Transverse colon (tissue), 4 donors: ENCODE measurements at regions not wholly inside any gene's neighbourhood (a gene's known extent, or its start where the extent isn't known, plus 50 kb on each side); places are given as distances from the start of the nearest gene placed in this dataset.

Experiments
- DNase-seq: peaks from one replicate; pipeline ENCODE4 v3.0.0-alpha.2; 2019
- H3K27ac ChIP-seq, 4 donors: fragments of 200-600 bp; sonication (generic); 2 replicates each; pipeline ENCODE4 v1.5.1; 2016 to 2018; ENCODE audit warnings: inconsistent platforms in 4 of 4
- H3K27me3 ChIP-seq: fragments of 200-600 bp; sonication (generic); 2 replicates; pipeline ENCODE4 v1.5.1; 2017; ENCODE audit warnings: inconsistent platforms
- H3K36me3 ChIP-seq, 4 donors: fragments of 200-600 bp; sonication (generic); 2 replicates each; pipeline ENCODE4 v1.5.1; 2017 to 2019; ENCODE audit warnings: inconsistent platforms in 4 of 4
- H3K4me1 ChIP-seq, 4 donors: fragments of 200-600 bp; sonication (generic); 2 replicates each; pipeline ENCODE4 v1.5.1; 2017 to 2020; ENCODE audit warnings: inconsistent platforms in 4 of 4
- H3K4me3 ChIP-seq, 4 donors: fragments of 200-600 bp; sonication (generic); 1 replicate in 1 of 4; 2 replicates in 3 of 4; pipeline versions ENCODE4 v1.5.1 to v1.6.1; 2017 to 2019; ENCODE audit warnings: inconsistent platforms in 4 of 4
- H3K9me3 ChIP-seq, 2 donors: fragments of 200-600 bp; sonication (generic); 2 replicates each; pipeline ENCODE4 v1.5.1; 2017 to 2019; ENCODE audit warnings: inconsistent platforms in 2 of 2
- EP300 ChIP-seq: sonication (generic); formaldehyde crosslinking; IDR thresholded peaks from one replicate; pipeline ENCODE4 v1.6.1; 2017; ENCODE audit warnings: antibody characterized with exemption, low read depth
- POLR2A ChIP-seq: fragments of 450-650 bp; IDR thresholded peaks from one replicate; pipeline ENCODE4 v1.6.1; 2016; ENCODE audit warnings: antibody characterized with exemption, mild to moderate bottlenecking, moderate library complexity
- POLR2AphosphoS5 ChIP-seq, 3 donors: sonication (generic); formaldehyde crosslinking; IDR thresholded peaks; one replicate each; pipeline ENCODE4 v1.6.1; 2016; ENCODE audit warnings: antibody characterized with exemption in 3 of 3
- WGBS, 2 donors: methylation state at CpG; one replicate each; pipeline ENCODE4 v1.1.5; 2018; ENCODE audit warnings: low coverage in 1 of 2; 5-methylcytosine and 5-hydroxymethylcytosine counted together
- in situ Hi-C, 4 donors: fragments of 200-750 bp; cut with MboI; loops; one replicate each; pipeline versions ENCODE4 v1.15.0 to v1.15.1; 2017; ENCODE audit warnings: low sequenced_read_pairs in 3 of 4, low pct_ligation_motif_present in 1 of 4, low pct_unique_long_range_greater_than_20kb in 1 of 4
- intact Hi-C: fragments of 100-400 bp; cut with DNase I; formaldehyde crosslinking; loops from one replicate; pipeline ENCODE4 v1.15.1; 2023; ENCODE audit warnings: low total_unique reads
- TF ChIP-seq, protein P1 (sequence below), 5 experiments: fragments of 200-600 bp in 3 of 5; fragments of 450-650 bp in 2 of 5; sonication (generic) in 3 of 5; IDR thresholded peaks; 1 replicate in 2 of 5; 2 replicates in 3 of 5; pipeline ENCODE4 v1.5.1; 2016 to 2017; ENCODE audit warnings: antibody characterized with exemption in 5 of 5, inconsistent platforms in 3 of 5, mild to moderate bottlenecking in 2 of 5, moderate library complexity in 1 of 5

- TF ChIP-seq EP300 (no peak), POLR2AphosphoS5 (IDR thresholded peaks at IDR 0.05) (peak in 1 of 3 donors; percentile 10)
- 51 to 59% methylated on average over 7 to 8 of the region's 8 CpGs for WGBS, 2 donors
- peak overlapping the region in 3 of 4 donors; percentile 39 to 64 (median 40) for H3K27ac ChIP-seq
- H3K27me3 ChIP-seq: no peaks in the 10 kb centered on the region
- intact Hi-C loops (no loop called here), in situ Hi-C loops (no loop called here)
- peak; percentile 24 for DNase-seq
- H3K4me1 ChIP-seq: peaks cover 0 to 5% (median 0%) of the 10 kb centered on the region in 4 donors
- no peaks in the 10 kb centered on the region for H3K9me3 ChIP-seq
- H3K36me3 ChIP-seq: no peaks in the 10 kb centered on the region
- H3K4me3 ChIP-seq: no peak overlapping the region
Measured at GRCh38 chr7:131219312-131220041, 108.2 kb upstream of the MKLN1 start.

GRCh38 chr7:131221061-131221460, 106.6 kb upstream of the MKLN1 start:
- H3K27ac ChIP-seq: no peak overlapping the region
- in situ Hi-C loops: no loop called here
- WGBS, 2 donors: 88 to 100% methylated on average over 1 to 3 of the region's 3 CpGs

DNA sequence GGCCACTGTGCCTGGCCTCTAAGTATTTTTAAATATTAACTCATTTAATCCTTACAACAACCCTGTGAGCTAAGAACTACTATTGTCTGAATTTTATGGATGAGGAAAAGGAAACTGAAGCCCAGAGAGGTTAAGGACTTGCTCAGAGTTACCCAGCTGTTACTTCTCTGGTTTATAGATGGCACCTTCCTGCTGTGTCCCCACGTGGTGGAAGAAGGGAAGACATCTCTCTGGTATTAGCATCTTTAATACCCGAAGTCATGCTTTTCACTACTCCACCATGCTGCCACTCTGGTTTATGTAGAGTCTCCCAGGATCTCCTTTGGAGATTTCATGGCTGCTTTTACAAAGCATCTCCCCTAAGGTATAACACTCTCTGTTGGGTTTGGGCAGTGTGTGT, 105.5 kb upstream of the MKLN1 start:
- no peak overlapping the region for H3K4me3 ChIP-seq
- in situ Hi-C loops: no loop called here
- H3K27me3 ChIP-seq: no peaks in the 10 kb centered on the region
- H3K4me1 ChIP-seq: peaks cover 16 to 23% (median 20%) of the 10 kb centered on the region in 4 donors
- TF ChIP-seq POLR2A (no peak), EP300 (no peak), POLR2AphosphoS5 (IDR thresholded peaks at IDR 0.05) (no peak)
- TF ChIP-seq, protein P1, sequence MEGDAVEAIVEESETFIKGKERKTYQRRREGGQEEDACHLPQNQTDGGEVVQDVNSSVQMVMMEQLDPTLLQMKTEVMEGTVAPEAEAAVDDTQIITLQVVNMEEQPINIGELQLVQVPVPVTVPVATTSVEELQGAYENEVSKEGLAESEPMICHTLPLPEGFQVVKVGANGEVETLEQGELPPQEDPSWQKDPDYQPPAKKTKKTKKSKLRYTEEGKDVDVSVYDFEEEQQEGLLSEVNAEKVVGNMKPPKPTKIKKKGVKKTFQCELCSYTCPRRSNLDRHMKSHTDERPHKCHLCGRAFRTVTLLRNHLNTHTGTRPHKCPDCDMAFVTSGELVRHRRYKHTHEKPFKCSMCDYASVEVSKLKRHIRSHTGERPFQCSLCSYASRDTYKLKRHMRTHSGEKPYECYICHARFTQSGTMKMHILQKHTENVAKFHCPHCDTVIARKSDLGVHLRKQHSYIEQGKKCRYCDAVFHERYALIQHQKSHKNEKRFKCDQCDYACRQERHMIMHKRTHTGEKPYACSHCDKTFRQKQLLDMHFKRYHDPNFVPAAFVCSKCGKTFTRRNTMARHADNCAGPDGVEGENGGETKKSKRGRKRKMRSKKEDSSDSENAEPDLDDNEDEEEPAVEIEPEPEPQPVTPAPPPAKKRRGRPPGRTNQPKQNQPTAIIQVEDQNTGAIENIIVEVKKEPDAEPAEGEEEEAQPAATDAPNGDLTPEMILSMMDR (IDR thresholded peaks at IDR 0.05): no peak
- intact Hi-C loops: no loop called here
- DNase-seq: no peak
- H3K27ac ChIP-seq: no peak overlapping the region
- H3K9me3 ChIP-seq: no peaks in the 10 kb centered on the region
- no peaks in the 10 kb centered on the region for H3K36me3 ChIP-seq
- WGBS, 2 donors: 63 to 64% methylated on average over 2 of the region's 2 CpGs

More at GRCh38 chr7:131221061-131221460, 106.6 kb upstream of the MKLN1 start:
- TF ChIP-seq POLR2AphosphoS5 (IDR thresholded peaks at IDR 0.05): no peak
- TF ChIP-seq, protein P1 (IDR thresholded peaks at IDR 0.05): no peak
- no peak for TF ChIP-seq POLR2A
- no peak for TF ChIP-seq EP300
- H3K27me3 ChIP-seq: no peaks in the 10 kb centered on the region
- peaks cover 7 to 13% (median 11%) of the 10 kb centered on the region in 4 donors for H3K4me1 ChIP-seq
- intact Hi-C loops: no loop called here
- no peaks in the 10 kb centered on the region for H3K9me3 ChIP-seq
- DNase-seq: no peak
- no peak overlapping the region for H3K4me3 ChIP-seq
- H3K36me3 ChIP-seq: no peaks in the 10 kb centered on the region

DNA sequence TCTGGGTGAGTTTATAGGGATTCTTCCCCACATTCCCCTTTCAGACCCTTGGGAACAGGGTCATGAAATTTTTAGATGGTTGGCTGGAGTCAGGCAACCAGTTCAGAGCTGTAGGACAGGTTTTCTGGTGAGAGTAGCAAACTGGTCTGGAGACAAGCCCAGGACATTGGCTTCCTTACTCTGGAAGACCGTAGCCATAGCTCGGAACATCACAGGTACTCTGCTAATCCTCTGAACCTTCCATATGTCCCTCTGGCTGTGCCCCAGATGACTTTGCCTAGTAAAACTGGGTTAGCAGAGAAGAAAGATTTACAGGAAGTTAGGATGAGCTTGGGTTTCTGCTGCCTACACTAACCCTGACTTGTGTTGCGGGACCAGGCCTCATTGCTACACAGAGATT, 104.5 kb upstream of the MKLN1 start:
- Histone ChIP-seq H3K27me3 (no peaks in the 10 kb centered on the region), H3K9me3 (no peaks in the 10 kb centered on the region), H3K4me1 (peaks cover 16 to 23% (median 20%) of the 10 kb centered on the region in 4 donors), H3K4me3 (no peak overlapping the region), H3K36me3 (no peaks in the 10 kb centered on the region), H3K27ac (no peak overlapping the region)
- intact Hi-C loops: no loop called here
- DNase-seq: no peak
- 97% methylated on average over 3 of the region's 3 CpGs; no CpG with 5 or more reads in 1 of the 2 donors for WGBS, 2 donors
- no peak for TF ChIP-seq EP300
- TF ChIP-seq, protein P1 (IDR thresholded peaks at IDR 0.05): no peak
- in situ Hi-C loops: no loop called here

DNA sequence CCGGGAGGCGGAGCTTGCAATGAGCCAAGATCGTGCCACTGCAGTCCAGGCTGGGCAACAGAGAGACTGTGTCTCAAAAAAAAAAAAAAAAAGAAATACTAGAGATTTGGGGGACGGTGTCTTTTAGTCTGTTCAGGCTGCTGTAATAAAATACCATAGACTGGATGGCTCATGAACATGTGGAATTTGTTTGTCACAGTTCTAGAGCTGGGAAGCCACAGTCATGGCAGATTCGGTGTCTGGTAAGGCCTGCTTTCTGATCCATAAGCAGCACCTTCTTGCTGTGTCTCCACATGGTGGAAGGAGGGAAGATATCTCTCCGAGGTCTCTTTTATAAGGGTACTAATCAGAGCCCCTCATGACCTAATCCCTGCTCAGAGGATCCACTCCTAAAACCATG, 102.7 kb upstream of the MKLN1 start:
- H3K4me1 ChIP-seq: peaks cover 14 to 23% (median 19%) of the 10 kb centered on the region in 4 donors
- no peak overlapping the region for H3K4me3 ChIP-seq
- no peak for TF ChIP-seq POLR2AphosphoS5 (IDR thresholded peaks at IDR 0.05)
- TF ChIP-seq, protein P1 (IDR thresholded peaks at IDR 0.05): no peak
- no peak for TF ChIP-seq EP300
- TF ChIP-seq POLR2A: no peak
- intact Hi-C loops: no loop called here
- no peaks in the 10 kb centered on the region for H3K27me3 ChIP-seq
- 82 to 92% methylated on average over 4 to 6 of the region's 6 CpGs for WGBS, 2 donors
- no peaks in the 10 kb centered on the region for H3K36me3 ChIP-seq
- H3K27ac ChIP-seq: peak overlapping the region; percentile 81 to 84 (median 82)
- in situ Hi-C loops: no loop called here
- DNase-seq: no peak
- H3K9me3 ChIP-seq: no peaks in the 10 kb centered on the region
